HL-60 (cell line): ENCODE measurements at regions not wholly inside any gene's neighbourhood (a gene's known extent, or its start where the extent isn't known, plus 50 kb on each side); places are given as distances from the start of the nearest gene placed in this dataset.

Source experiments
- DNase-seq, 2 experiments: peaks; one replicate each; pipeline ENCODE4 v3.0.0-alpha.2; 2010 to 2020; ENCODE audit warnings: low read depth in 1 of 2, low spot score in 1 of 2
- H3K27ac ChIP-seq: fragments of 250-450 bp; sonication (Bioruptor Pico); replicated peaks from 2 replicates; pipeline ENCODE4 v1.5.1; 2020; ENCODE audit warnings: mild to moderate bottlenecking, moderate library complexity
- H3K27me3 ChIP-seq: fragments of 250-450 bp; sonication (Bioruptor Pico); 2 replicates; pipeline ENCODE4 v1.5.1; 2021; ENCODE audit warnings: mild to moderate bottlenecking, moderate library complexity; ENCODE audit not compliant: insufficient read depth, poor library complexity, severe bottlenecking
- H3K4me3 ChIP-seq: replicated peaks from 2 replicates; pipeline ENCODE4 v1.5.1; 2011; ENCODE audit warnings: mild to moderate bottlenecking, control low read depth, low read length; ENCODE audit not compliant: insufficient read depth
- GABPA ChIP-seq: IDR thresholded peaks from 2 replicates; pipeline ENCODE4 v1.6.1; 2012; ENCODE audit warnings: low read depth
- POLR2AphosphoS5 ChIP-seq: IDR thresholded peaks from 2 replicates; pipeline ENCODE4 v1.6.1; 2012; ENCODE audit warnings: low read depth
- SPI1 ChIP-seq: IDR thresholded peaks from 2 replicates; pipeline ENCODE4 v1.6.1; 2012; ENCODE audit warnings: low read depth, mild to moderate bottlenecking, borderline replicate concordance
- TF ChIP-seq, protein P1 (sequence below): IDR thresholded peaks from 2 replicates; pipeline ENCODE4 v1.6.1; 2012; ENCODE audit warnings: low read depth; ENCODE audit not compliant: insufficient replicate concordance
- TF ChIP-seq, protein P2 (sequence below): IDR thresholded peaks from one replicate; pipeline ENCODE4 v1.5.1; 2011; ENCODE audit warnings: low read length, control low read depth, inconsistent platforms; ENCODE audit not compliant: insufficient read depth

DNA sequence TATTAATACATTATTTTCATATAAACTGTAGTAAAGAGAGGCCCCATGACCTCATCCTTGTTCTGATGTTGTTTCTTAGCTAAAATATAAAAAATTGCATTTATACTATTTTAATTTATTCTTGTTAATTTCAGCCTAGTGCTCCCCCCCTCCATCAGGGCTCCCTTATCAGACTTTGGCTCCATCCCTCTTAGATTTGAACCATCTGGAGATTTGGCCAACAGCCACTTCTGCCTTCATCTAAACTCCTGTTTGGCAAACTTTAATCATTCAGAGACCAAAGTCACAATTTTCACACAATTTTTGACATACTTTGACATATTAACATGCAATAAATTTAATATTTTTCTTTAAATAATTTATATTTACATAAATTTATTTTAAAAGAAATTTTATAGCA, 569.3 kb downstream of the TDRD15 start:
- no peak overlapping the region for H3K27ac ChIP-seq
- H3K4me3 ChIP-seq: no peak overlapping the region
- DNase-seq: no peak
- TF ChIP-seq SPI1 (no peak), GABPA (no peak), POLR2AphosphoS5 (no peak)
- TF ChIP-seq, protein P1, sequence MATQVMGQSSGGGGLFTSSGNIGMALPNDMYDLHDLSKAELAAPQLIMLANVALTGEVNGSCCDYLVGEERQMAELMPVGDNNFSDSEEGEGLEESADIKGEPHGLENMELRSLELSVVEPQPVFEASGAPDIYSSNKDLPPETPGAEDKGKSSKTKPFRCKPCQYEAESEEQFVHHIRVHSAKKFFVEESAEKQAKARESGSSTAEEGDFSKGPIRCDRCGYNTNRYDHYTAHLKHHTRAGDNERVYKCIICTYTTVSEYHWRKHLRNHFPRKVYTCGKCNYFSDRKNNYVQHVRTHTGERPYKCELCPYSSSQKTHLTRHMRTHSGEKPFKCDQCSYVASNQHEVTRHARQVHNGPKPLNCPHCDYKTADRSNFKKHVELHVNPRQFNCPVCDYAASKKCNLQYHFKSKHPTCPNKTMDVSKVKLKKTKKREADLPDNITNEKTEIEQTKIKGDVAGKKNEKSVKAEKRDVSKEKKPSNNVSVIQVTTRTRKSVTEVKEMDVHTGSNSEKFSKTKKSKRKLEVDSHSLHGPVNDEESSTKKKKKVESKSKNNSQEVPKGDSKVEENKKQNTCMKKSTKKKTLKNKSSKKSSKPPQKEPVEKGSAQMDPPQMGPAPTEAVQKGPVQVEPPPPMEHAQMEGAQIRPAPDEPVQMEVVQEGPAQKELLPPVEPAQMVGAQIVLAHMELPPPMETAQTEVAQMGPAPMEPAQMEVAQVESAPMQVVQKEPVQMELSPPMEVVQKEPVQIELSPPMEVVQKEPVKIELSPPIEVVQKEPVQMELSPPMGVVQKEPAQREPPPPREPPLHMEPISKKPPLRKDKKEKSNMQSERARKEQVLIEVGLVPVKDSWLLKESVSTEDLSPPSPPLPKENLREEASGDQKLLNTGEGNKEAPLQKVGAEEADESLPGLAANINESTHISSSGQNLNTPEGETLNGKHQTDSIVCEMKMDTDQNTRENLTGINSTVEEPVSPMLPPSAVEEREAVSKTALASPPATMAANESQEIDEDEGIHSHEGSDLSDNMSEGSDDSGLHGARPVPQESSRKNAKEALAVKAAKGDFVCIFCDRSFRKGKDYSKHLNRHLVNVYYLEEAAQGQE: no peak
- TF ChIP-seq, protein P2, sequence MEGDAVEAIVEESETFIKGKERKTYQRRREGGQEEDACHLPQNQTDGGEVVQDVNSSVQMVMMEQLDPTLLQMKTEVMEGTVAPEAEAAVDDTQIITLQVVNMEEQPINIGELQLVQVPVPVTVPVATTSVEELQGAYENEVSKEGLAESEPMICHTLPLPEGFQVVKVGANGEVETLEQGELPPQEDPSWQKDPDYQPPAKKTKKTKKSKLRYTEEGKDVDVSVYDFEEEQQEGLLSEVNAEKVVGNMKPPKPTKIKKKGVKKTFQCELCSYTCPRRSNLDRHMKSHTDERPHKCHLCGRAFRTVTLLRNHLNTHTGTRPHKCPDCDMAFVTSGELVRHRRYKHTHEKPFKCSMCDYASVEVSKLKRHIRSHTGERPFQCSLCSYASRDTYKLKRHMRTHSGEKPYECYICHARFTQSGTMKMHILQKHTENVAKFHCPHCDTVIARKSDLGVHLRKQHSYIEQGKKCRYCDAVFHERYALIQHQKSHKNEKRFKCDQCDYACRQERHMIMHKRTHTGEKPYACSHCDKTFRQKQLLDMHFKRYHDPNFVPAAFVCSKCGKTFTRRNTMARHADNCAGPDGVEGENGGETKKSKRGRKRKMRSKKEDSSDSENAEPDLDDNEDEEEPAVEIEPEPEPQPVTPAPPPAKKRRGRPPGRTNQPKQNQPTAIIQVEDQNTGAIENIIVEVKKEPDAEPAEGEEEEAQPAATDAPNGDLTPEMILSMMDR: no peak
- H3K27me3 ChIP-seq: no peaks in the 10 kb centered on the region

DNA sequence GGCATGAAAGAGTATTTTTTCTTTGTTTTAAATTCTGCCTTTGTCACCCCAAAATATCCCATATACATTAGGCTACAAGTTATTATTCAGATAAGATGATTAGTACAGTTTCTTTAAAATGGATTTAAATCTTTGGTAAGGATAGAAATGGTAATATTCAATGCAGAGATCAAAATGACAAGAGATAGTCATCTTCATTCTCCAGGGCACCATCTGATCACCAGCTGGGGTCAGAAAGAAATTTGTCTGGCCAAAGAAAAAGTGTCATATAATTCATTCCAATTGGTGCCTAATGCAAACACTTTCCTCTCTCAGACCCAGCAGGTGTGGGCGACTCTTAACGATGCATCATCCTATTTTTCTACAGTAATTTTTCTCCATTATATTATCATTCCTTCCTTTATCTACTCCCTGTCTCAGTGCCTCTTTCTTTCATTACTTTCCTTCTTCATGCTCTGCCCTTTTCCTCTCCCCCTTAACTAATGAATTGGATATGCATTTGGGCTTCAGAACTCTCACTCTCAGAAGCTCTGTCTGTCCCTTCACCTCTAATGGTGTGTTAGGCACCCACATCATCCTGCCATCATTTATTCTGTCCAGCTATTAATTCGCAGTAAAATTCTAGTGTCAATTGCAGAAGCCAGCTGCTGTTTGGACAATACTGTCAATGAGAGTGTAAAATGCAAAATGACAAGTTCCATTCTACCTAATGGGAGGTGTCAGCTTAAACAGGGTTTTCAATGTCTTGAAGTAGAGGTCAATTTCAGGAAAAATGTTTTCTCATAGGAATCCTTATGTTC, 570.5 kb downstream of the TDRD15 start:
- Histone ChIP-seq H3K27me3 (no peaks in the 10 kb centered on the region), H3K27ac (no peak overlapping the region), H3K4me3 (no peak overlapping the region)
- TF ChIP-seq GABPA: no peak
- TF ChIP-seq, protein P1: no peak
- TF ChIP-seq POLR2AphosphoS5: no peak
- no peak for TF ChIP-seq SPI1
- DNase-seq: no peak

DNA sequence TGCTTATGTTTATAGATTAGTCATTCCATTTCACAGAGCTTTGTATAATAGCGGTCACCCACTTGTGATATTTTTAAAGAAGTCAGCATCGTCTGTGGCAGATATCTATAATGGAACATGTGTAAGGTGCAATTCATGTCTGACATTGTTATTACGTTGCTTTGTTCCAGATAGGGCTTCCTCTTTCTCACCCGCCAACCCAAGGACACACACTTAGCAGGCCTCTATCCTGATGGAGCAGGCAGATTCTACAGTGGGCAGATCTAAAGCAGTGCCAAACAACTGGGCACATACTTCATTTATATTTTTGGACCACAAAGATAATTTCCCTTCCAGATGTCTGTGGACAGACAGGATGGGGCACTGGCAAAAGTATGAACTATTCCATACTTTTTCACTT, 573.1 kb downstream of the TDRD15 start:
- no peak for DNase-seq
- H3K4me3 ChIP-seq: no peak overlapping the region
- no peak for TF ChIP-seq SPI1
- TF ChIP-seq, protein P1: no peak
- TF ChIP-seq, protein P2: no peak
- TF ChIP-seq GABPA: no peak
- TF ChIP-seq POLR2AphosphoS5: no peak
- no peak overlapping the region for H3K27ac ChIP-seq
- H3K27me3 ChIP-seq: no peaks in the 10 kb centered on the region
